ENCODE measurements at regions not wholly inside any gene's neighbourhood (a gene's known extent, or its start where the extent isn't known, plus 50 kb on each side); places are given as distances from the start of the nearest gene placed in this dataset.

GRCh38 chr2:105587637-105588036 is 157.1 kb upstream of the NCK2 start:
- TF ChIP-seq CTCF (conservative IDR thresholded peaks at IDR 0.05 in 1 of 2, IDR thresholded peaks at IDR 0.05 in 1 of 2; ENCODE audit: low read depth in 1 of 2, low read length in 2 of 2) (no peak), EZH2 (IDR thresholded peaks at IDR 0.05; ENCODE audit: low read length, missing control alignments) (no peak)
